ENCODE measurements at regions not wholly inside any gene's neighbourhood (a gene's known extent, or its start where the extent isn't known, plus 50 kb on each side); places are given as distances from the start of the nearest gene placed in this dataset.

GRCh38 chrX:137353404-137353803 lies 212.5 kb upstream of the ZIC3 start:
- no peak for TF ChIP-seq CTCF (IDR thresholded peaks at IDR 0.05)
- TF ChIP-seq POLR2A (IDR thresholded peaks at IDR 0.05; ENCODE audit: low read depth), result no peak
- no peak for TF ChIP-seq EP300 (IDR thresholded peaks at IDR 0.05)
- TF ChIP-seq POLR2AphosphoS5 (IDR thresholded peaks at IDR 0.05), result no peak
